ENCODE measurements at regions not wholly inside any gene's neighbourhood (a gene's known extent, or its start where the extent isn't known, plus 50 kb on each side); places are given as distances from the start of the nearest gene placed in this dataset.

DNA sequence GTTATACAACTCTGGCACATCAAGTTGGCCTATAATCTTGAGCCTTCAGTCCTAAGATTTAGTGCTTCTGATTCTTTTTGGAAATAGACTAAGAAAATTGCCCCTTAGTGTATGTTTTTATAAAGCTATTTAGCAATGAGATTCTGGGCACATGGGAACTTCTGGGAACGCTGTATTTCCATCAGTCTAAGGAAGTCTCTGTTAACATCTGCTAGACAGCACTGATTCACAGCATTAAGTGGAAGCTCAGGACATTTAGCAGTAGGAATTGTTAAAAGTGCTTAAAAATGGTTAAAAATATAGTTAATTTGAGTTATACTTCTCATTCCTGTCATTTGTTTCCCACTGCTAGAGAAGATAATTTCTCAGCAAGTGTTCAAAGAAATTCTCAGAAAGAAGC, 579.1 kb downstream of the SLC16A7 start:
- H3K27ac ChIP-seq = no peak overlapping the region
- TF ChIP-seq, protein P1, sequence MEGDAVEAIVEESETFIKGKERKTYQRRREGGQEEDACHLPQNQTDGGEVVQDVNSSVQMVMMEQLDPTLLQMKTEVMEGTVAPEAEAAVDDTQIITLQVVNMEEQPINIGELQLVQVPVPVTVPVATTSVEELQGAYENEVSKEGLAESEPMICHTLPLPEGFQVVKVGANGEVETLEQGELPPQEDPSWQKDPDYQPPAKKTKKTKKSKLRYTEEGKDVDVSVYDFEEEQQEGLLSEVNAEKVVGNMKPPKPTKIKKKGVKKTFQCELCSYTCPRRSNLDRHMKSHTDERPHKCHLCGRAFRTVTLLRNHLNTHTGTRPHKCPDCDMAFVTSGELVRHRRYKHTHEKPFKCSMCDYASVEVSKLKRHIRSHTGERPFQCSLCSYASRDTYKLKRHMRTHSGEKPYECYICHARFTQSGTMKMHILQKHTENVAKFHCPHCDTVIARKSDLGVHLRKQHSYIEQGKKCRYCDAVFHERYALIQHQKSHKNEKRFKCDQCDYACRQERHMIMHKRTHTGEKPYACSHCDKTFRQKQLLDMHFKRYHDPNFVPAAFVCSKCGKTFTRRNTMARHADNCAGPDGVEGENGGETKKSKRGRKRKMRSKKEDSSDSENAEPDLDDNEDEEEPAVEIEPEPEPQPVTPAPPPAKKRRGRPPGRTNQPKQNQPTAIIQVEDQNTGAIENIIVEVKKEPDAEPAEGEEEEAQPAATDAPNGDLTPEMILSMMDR (conservative IDR thresholded peaks at IDR 0.05) = no peak
- no peak for TF ChIP-seq ZFX (IDR thresholded peaks at IDR 0.05)

DNA sequence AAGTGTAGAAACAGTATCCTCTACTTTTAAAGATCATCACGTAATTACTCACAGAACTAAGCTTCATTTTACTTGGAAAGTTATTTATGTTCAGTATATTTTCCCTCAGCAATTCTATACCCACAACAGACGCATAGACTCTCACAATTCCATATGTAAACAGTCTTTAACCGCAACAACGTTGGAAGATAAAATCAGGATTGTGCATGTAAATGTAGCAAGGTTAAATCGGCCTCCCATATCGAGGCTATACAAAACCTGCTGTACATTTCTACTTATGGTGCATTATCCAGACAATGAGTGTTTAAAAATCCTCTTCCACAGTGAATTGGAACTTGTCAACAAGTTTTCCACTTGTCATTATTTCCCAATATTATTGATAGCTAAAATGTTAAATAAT, 581.1 kb downstream of the SLC16A7 start:
- H3K27ac ChIP-seq = no peak overlapping the region
- TF ChIP-seq, protein P1 (conservative IDR thresholded peaks at IDR 0.05) = no peak
- TF ChIP-seq ZFX (IDR thresholded peaks at IDR 0.05) = no peak

DNA sequence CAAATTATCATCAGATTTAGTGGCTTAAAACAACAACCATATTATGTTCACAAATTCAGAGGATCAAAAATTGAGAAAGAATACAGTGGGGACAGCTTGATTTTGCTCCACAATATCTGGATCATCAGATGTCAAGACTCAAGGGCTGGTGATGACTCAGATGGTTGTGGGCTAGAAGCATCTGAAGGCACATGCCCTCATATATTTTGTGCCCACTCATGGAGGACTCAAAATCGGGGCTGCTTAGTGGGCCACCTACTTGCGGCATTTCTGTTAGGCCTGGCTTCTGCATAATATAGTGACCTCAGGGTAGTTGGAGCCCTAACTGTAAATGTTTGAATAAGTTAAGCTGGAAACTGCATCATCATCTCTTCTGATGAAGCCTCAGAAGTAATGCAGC, 584.5 kb downstream of the SLC16A7 start:
- H3K27ac ChIP-seq = no peak overlapping the region
- TF ChIP-seq, protein P1 (conservative IDR thresholded peaks at IDR 0.05) = no peak
- no peak for TF ChIP-seq ZFX (IDR thresholded peaks at IDR 0.05)

DNA sequence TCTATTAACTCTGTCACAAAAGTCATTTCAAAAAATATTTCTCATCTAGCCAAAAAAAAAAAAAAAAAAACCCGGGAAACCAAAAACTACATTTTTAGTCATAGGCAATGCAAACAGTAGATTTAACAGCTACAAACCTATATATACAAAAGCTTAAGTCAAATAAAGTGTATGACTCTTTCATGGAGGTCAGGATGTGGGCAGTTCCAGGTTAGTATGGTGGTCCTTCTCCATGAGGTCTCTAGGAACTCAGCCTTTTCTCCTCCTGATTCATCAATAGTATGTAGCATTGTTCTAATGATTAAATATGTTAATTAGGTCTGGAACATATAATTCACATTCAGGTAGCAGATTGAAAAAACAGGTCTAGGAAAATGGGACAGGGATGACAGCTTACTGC, 586.5 kb downstream of the SLC16A7 start:
- H3K27ac ChIP-seq = no peak overlapping the region
- TF ChIP-seq, protein P1 (conservative IDR thresholded peaks at IDR 0.05) = no peak
- no peak for TF ChIP-seq ZFX (IDR thresholded peaks at IDR 0.05)

DNA sequence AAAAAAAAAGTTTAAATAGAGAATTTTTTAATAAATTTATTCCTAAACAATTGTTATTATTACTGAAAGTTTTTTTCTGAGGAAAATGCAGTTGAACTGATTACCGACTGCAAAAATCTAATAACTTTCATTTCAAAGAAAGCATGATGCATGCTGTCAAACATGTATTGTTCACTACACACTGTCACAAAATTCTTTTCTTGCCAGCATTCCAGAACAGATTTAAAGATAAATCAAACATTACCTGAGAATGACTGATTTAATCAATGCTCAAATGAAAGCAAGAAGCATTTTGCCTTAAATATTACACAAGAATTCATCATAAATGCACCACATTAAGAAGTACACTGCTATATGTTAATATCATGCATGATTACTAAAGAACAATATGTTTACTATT, 588.3 kb downstream of the SLC16A7 start:
- TF ChIP-seq, protein P1 (conservative IDR thresholded peaks at IDR 0.05) = no peak
- TF ChIP-seq ZFX (IDR thresholded peaks at IDR 0.05) = no peak
- H3K27ac ChIP-seq = no peak overlapping the region

DNA sequence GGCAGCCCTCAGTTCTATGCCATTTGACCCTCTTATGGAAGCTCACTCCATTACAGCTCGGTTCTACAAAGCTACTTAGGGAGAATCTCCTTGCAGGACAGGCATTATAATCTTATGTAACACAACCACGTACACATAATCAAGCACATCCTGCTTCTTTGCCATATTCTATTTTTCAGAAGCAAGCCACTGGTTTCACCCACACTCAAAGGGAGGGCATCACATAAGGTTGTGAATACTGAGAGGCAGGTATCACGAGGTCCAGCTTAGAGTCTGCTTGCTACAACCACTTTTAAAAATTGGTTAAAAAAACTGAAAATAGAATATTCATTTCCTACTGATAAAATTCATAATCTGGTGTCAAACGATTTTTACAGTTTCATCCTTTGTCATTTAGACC, 589.2 kb downstream of the SLC16A7 start:
- no peak for TF ChIP-seq ZFX (IDR thresholded peaks at IDR 0.05)
- TF ChIP-seq, protein P1 (conservative IDR thresholded peaks at IDR 0.05) = no peak
- no peak overlapping the region for H3K27ac ChIP-seq

DNA sequence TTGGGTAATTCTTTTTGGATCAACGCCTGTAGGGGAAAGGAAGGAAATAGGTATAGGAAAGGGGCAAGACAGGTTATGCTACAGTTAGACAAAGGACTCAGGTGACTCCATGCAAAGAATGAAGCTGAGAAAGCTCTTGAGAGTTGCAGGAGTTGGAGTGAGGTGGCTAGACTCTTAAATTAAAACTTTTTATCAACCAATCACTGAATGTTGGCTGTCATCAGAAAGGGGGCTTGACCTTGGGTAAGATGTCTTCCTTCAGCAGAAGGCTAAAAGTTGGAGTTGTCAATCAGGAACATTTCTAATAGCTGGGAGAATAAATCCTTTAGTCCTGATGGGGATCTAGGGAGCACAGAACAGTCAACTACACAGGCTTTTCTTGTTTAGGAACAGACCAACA, 595.4 kb downstream of the SLC16A7 start:
- TF ChIP-seq, protein P1 (conservative IDR thresholded peaks at IDR 0.05) = no peak
- TF ChIP-seq ZFX (IDR thresholded peaks at IDR 0.05) = no peak
- H3K27ac ChIP-seq = no peak overlapping the region
